NCI-H526 (cell line): ENCODE measurements at regions not wholly inside any gene's neighbourhood (a gene's known extent, or its start where the extent isn't known, plus 50 kb on each side); places are given as distances from the start of the nearest gene placed in this dataset.

Experiments
- DNase-seq, 2 experiments: peaks; one replicate each; lab custom pipeline; 2025; lab: John Stamatoyannopoulos, UW

- no peak for DNase-seq
Observed at GRCh38 chr12:127860536-127860935, 406.4 kb upstream of the TMEM132C start.

DNA sequence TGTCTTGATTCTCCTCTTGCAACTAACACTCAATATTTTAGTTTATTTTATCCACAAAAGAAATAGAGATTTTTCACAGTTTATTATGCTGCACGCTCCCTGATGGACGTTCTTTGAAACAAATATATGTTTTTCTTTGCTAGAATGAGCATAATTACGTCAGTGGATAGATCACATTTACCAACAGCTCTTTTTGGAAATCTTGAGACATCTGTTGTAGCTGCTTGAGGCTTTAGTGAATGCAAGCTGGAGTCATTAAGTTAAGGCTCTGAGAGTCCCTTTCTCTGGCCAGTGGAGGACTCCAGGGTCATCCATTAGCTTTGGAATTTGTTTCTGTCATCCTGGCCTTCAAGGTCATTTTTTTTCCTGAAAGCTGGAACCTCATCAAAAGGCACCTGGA lies 405.6 kb upstream of the TMEM132C start:
- DNase-seq: no peak

DNA sequence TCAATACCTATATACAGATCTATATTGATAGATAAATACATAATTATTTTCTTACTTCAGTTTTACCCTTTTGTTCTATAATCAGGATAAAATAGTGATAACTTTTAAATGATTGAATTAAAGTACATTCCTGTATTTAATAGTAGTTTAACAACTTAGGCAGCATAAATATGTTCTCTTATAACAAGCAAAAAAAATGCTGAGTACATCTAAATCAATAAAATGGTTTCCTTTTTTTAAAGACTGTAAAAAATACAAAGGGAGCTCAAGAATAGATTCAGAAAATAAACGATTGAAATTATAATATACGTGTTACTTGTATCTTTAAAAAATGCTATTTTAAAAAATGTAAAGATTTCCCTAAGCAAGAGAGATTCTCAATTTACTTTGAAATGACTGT lies 393.7 kb upstream of the TMEM132C start:
- no peak for DNase-seq

DNA sequence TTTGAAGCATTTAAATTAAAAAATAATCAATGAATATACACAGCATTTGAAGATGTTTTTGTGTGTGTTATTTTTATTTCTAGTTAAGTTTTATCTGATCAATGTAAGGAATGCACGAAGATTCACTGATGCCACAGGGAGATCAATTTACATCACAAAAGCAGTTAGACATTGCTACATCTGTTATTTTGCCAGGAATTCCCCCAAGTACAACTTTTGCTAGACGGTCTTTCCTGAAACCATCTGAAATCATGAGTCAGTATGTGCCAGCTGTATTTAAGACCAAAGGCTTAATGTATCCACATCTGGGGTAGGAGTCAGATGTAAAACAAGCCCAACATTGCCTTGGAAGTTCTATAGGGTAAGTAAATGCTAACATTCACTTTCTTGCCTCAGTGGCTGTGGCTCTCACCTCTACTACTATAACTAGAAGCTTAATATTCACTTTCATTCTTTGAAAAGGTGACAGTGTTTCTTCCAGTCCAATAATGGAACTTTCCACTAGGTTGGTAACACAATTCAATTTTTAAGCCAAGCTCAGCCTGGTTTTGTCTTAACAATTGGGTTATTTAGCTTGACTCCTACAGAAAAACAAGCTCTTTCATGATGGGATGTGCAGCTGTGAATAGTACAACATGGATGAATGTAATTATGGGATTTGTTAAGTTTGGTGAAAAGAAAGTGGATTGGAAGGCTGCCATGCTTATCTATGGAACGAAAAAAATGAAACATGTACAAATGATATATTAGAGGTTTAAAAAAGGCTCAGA lies 385.4 kb upstream of the TMEM132C start:
- no peak for DNase-seq

DNA sequence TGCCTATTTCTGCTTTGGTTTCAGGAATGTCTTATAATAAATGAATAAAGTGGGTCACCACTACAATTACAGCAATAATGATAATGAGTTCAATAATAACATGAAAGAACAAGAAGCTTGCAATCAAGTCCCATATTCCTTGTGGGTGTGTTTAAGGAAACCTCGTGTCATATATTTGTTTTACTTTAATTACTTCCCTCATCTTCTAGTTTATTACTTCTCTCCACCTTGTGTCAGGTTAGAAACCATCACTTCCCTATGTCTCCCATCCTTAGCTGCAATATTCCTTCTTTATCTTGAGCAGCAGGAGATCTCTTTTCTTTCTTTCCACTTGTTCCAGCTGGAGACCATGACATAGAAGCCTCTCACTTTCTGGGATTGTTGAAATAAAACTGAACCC lies 384.0 kb upstream of the TMEM132C start:
- no peak for DNase-seq

DNA sequence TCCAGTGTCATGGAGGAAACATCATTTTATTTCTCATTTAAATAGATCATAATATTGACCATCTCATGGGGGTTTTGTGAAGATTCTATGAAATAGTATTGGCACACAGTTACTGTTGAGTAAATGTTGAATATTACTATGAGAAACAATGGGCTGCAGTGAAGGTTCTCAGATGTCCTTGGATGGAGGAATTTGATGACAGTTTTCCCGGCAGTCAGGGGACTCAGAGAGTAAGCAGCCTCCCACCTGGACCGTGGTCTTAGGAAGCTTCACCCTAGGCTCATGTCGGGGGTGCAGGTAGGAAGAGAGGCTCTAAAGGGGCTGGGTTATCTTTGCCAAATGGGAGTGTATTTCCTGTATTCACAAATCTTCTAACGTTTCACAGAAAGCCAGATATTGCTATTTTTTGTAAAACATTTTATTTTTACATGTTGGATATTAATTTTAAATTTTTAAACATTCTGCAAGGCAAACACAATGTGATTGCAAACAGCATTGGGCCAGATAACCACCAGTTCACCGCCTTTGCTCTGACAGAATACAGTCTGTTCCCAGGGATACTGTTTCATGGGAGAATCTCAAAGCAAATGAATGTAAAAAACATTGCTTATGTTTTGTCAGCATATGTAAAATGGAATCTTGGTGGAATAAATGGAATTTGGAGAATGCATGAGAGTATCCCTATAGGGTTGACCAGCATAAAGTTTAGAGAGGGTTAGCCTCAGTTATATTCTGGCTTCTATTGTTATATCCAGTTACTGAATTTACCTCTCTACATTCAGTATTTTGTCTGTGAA lies 380.8 kb upstream of the TMEM132C start:
- DNase-seq: no peak

GRCh38 chr12:127886827-127887226 lies 380.1 kb upstream of the TMEM132C start:
- DNase-seq: no peak

DNA sequence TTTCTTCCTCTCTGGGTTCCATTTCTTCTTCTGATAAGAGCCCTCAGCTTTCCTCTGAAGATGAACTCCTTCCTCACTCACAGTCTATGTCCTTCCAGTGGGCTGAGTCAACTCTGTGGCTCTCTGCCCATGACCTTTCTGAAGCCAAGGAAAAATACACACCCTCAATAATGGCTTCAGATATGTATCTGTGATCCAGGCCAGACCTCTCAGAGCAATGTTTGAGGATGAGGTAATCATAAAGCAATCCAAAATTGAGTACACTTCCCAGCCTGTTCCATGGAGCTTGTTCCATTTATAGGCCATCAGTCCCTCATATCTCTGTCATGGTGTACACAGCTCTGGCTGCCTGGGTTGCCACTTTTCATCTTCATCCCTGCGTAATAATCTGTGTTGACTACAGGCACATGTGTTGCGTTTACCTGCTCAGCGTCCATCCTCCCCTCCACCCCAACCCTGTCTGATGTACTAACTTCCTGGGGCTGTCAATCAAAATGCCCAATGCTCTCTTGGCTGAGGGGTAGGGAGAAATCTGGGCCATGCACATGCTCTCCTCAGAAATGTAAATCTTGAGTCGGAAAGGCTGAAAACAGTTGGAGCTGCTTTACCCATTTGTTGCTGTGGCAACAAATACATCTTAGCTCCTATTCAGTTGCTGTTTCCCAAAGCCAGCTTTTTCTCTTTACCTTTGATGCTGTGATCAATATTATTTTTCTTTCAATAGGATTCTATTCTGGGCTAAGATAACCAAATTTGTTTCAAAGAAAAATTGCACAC lies 377.8 kb upstream of the TMEM132C start:
- DNase-seq: no peak

GRCh38 chr12:127893895-127894609 lies 372.9 kb upstream of the TMEM132C start:
- peak; percentile 39 to 77 for DNase-seq

- peak; percentile 22 to 39 for DNase-seq
Observed at GRCh38 chr12:127896661-127897060, 370.3 kb upstream of the TMEM132C start.

GRCh38 chr12:127898616-127899015 lies 368.4 kb upstream of the TMEM132C start:
- DNase-seq: no peak

- no peak for DNase-seq
Observed at GRCh38 chr12:127899971-127900370, 367.0 kb upstream of the TMEM132C start.

DNA sequence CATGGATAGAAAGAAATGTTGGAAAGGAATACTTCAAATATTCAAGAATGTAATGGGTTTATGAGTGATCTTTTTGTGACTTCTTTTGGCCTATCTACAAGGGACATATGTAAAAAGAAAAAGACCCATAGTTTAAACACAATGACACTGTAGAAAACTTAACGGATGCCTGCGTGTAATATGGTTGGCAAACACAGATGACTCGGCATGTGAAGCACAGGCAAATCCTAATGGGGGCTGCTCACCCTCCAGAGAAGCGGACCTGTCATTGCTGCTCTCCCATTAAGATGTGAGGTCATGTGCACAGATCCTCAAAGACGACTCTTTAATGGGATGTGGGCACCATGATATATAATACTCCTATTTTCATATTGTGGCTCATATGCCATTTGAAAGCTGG lies 366.6 kb upstream of the TMEM132C start:
- no peak for DNase-seq

DNA sequence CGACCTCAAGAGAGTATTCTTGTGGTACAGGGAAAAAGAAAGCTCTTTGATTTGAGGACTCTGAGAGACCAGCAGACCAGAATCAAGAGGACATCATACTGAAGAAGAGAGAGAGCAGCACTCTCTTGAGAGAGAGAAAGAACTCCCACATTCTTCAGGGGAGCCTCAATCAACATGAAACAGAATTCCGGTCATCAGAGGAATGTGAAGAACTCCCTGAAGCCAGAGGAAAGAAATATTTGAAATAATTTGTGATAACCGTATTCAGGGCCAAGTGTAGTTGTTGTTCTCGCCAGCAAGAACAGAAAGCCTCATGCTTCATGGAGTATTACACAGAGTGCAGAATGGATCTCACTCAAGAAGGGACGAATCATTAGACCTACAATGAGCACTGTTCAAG lies 363.8 kb upstream of the TMEM132C start:
- no peak for DNase-seq

DNA sequence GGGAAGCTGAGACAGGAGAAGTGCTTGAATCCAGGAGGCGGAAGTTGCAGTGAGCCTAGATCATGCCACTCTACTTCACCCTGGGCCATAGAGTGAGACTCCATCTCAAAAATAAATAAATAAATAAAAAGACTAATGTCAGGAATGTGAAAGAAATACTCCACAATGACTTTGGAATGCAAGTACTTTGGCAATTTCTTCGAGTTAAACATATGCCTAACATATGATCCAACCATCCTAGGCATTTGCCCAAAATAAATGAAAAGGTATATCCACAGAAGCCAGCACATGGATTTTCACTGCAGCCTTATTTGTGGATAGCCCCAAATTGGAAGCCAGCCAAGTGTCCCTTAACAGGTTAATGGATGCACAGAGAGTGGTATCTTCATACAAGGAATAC lies 357.9 kb upstream of the TMEM132C start:
- no peak for DNase-seq

DNA sequence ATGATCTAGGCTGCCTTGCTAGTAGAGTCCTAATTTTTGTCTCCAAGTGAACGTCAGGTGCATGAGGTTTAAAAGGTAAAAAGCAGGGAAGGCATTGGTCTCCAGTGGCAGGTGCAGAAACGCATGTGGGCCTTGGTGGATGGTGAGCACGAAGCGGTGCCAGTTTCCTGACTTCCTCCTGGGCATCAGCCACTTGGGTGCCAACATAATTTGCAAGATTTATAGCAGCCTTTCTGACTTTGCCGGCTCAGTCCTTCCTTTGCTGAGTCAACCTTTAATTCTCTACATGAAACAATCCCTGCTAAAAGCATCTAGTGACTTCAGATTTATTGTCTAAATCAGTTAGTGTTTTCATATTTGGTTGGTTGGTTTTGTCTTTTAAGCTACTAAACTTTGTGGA lies 355.7 kb upstream of the TMEM132C start:
- DNase-seq: no peak

DNA sequence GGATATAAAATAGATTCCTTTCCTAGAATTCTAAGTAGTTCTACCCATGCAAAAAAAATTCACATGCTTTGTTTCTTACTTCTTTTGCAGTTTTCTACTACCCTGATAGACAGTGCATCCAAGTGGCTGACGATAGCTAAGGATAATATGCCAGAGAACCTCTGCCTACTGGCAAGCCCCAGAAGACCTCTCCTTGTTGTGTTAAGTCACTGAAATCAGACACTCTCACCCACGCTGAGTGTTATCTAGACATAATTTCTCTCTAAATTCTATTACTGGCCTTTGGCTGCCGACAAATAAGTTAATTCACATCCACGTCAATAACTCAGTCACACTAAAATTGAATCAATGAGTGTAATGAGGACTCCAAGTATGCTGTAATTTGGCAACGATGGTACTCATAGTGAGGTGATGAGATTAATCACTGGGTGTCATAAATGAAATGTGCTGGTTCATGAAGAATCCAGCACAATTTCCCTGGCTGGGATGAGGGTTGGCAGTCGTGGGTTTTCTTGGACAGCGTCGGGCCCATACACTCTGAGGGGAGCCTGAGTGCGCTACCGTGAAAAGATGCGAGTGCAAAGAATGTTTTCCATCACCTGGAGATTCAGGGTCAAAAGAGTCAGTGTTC lies 354.8 kb upstream of the TMEM132C start:
- no peak for DNase-seq

- no peak for DNase-seq
Observed at GRCh38 chr12:127923501-127923900, 343.5 kb upstream of the TMEM132C start.

GRCh38 chr12:127925971-127926370 lies 341.0 kb upstream of the TMEM132C start:
- peak; percentile 58 to 82 for DNase-seq

GRCh38 chr12:127928178-127928577 lies 338.8 kb upstream of the TMEM132C start:
- DNase-seq: no peak
